Liver (tissue), 8 donors: ENCODE measurements at regions not wholly inside any gene's neighbourhood (a gene's known extent, or its start where the extent isn't known, plus 50 kb on each side); places are given as distances from the start of the nearest gene placed in this dataset.

ENCODE experiments used
- DNase-seq: peaks from one replicate; pipeline ENCODE4 v3.0.0-alpha.2; 2017; ENCODE audit warnings: low spot score
- H3K27ac ChIP-seq, 2 donors: one replicate each; pipeline ENCODE4 v1.7.0; 2013; ENCODE audit warnings: inconsistent platforms in 2 of 2, low read length in 2 of 2, control low read depth in 1 of 2, low read depth in 1 of 2, mild to moderate bottlenecking in 1 of 2
- H3K27me3 ChIP-seq, 4 donors: one replicate each; pipeline versions ENCODE4 v1.6.1 to v1.7.0; 2013; ENCODE audit warnings: low read length in 3 of 4, inconsistent platforms in 1 of 4, mild to moderate bottlenecking in 1 of 4, moderate library complexity in 1 of 4; ENCODE audit not compliant: control insufficient read depth in 4 of 4, insufficient read depth in 4 of 4
- H3K36me3 ChIP-seq, 4 donors: one replicate each; pipeline versions ENCODE4 v1.6.1 to v1.7.0; 2013; ENCODE audit warnings: low read length in 3 of 4, mild to moderate bottlenecking in 3 of 4, low read depth in 1 of 4, moderate library complexity in 1 of 4; ENCODE audit not compliant: control insufficient read depth in 4 of 4, insufficient read depth in 3 of 4
- H3K4me1 ChIP-seq, 4 donors: one replicate each; pipeline versions ENCODE4 v1.6.1 to v1.7.0; 2013; ENCODE audit warnings: low read length in 3 of 4, mild to moderate bottlenecking in 3 of 4, moderate library complexity in 1 of 4; ENCODE audit not compliant: control insufficient read depth in 4 of 4, insufficient read depth in 4 of 4
- H3K4me3 ChIP-seq, 3 donors: one replicate each; pipeline versions ENCODE4 v1.6.1 to v1.7.0; 2013; ENCODE audit warnings: low read length in 3 of 3, control low read depth in 1 of 3, low read depth in 1 of 3, mild to moderate bottlenecking in 1 of 3
- H3K9ac ChIP-seq, 2 donors: one replicate each; pipeline ENCODE4 v1.7.0; 2013; ENCODE audit warnings: low read length in 2 of 2, mild to moderate bottlenecking in 2 of 2, moderate library complexity in 2 of 2, control low read depth in 1 of 2, low read depth in 1 of 2
- H3K9me3 ChIP-seq, 4 donors: one replicate each; pipeline versions ENCODE4 v1.6.1 to v1.7.0; 2013; ENCODE audit warnings: low read length in 3 of 4; ENCODE audit not compliant: control insufficient read depth in 4 of 4
- ATF3 ChIP-seq: IDR thresholded peaks from 2 replicates; pipeline ENCODE4 v1.6.1; 2016; ENCODE audit warnings: antibody characterized with exemption
- EGR1 ChIP-seq, 2 donors: IDR thresholded peaks; 2 replicates each; pipeline ENCODE4 v1.6.1; 2016 to 2018; ENCODE audit warnings: antibody characterized with exemption in 2 of 2, low read depth in 2 of 2
- FOXA1 ChIP-seq: IDR thresholded peaks from 2 replicates; pipeline ENCODE4 v1.6.1; 2016; ENCODE audit warnings: antibody characterized with exemption
- GABPA ChIP-seq, 2 donors: IDR thresholded peaks in 1 of 2; conservative IDR thresholded peaks in 1 of 2; 2 replicates each; pipeline ENCODE4 v1.6.1; 2016; ENCODE audit warnings: antibody characterized with exemption in 2 of 2, mild to moderate bottlenecking in 1 of 2, moderate library complexity in 1 of 2
- HNF4A ChIP-seq, 2 donors: conservative IDR thresholded peaks; 2 replicates each; pipeline ENCODE4 v1.6.1; 2016; ENCODE audit warnings: antibody characterized with exemption in 2 of 2, mild to moderate bottlenecking in 2 of 2
- HNF4G ChIP-seq: IDR thresholded peaks from 2 replicates; pipeline ENCODE4 v1.6.1; 2016; ENCODE audit warnings: antibody characterized with exemption
- JUND ChIP-seq, 2 donors: IDR thresholded peaks; 2 replicates each; pipeline ENCODE4 v1.6.1; 2016; ENCODE audit warnings: antibody characterized with exemption in 2 of 2
- MAX ChIP-seq: IDR thresholded peaks from 2 replicates; pipeline ENCODE4 v1.6.1; 2016; ENCODE audit warnings: antibody characterized with exemption
- NR2F2 ChIP-seq: IDR thresholded peaks from 2 replicates; pipeline ENCODE4 v1.6.1; 2016; ENCODE audit warnings: antibody characterized with exemption
- RAD21 ChIP-seq, 2 donors: IDR thresholded peaks; 2 replicates each; pipeline ENCODE4 v1.6.1; 2016; ENCODE audit warnings: antibody characterized with exemption in 2 of 2, mild to moderate bottlenecking in 2 of 2
- REST ChIP-seq: IDR thresholded peaks from 2 replicates; pipeline ENCODE4 v1.6.1; 2016; ENCODE audit warnings: antibody characterized with exemption, mild to moderate bottlenecking
- RXRA ChIP-seq, 2 donors: IDR thresholded peaks; 2 replicates each; pipeline ENCODE4 v1.6.1; 2017 to 2018; ENCODE audit warnings: antibody characterized with exemption in 2 of 2, mild to moderate bottlenecking in 1 of 2
- SP1 ChIP-seq: IDR thresholded peaks from 2 replicates; pipeline ENCODE4 v1.6.1; 2018; ENCODE audit warnings: antibody characterized with exemption, mild to moderate bottlenecking
- TAF1 ChIP-seq: conservative IDR thresholded peaks from 2 replicates; pipeline ENCODE4 v1.6.1; 2016; ENCODE audit warnings: antibody characterized with exemption, mild to moderate bottlenecking
- YY1 ChIP-seq: IDR thresholded peaks from 2 replicates; pipeline ENCODE4 v1.6.1; 2016; ENCODE audit warnings: antibody characterized with exemption, mild to moderate bottlenecking
- ZBTB33 ChIP-seq: IDR thresholded peaks from 2 replicates; pipeline ENCODE4 v1.6.1; 2016; ENCODE audit warnings: antibody characterized with exemption
- WGBS: extraction: QIAGEN DNeasy Blood & Tissue Kit; methylation state at CpG from one replicate; pipeline ENCODE4 v1.1.7; 2013; 5-methylcytosine and 5-hydroxymethylcytosine counted together
- TF ChIP-seq, protein P1 (sequence below): fragments of 150-350 bp; IDR thresholded peaks from 2 replicates; pipeline ENCODE4 v1.5.1; 2017; ENCODE audit warnings: improper control_type of control experiment, low read depth, low read length; ENCODE audit not compliant: missing input control
- donor health status: healthy.
- donor health status: healthy.
- donor health status: healthy.
- donor health status: healthy.
- donor health status: healthy.

DNA sequence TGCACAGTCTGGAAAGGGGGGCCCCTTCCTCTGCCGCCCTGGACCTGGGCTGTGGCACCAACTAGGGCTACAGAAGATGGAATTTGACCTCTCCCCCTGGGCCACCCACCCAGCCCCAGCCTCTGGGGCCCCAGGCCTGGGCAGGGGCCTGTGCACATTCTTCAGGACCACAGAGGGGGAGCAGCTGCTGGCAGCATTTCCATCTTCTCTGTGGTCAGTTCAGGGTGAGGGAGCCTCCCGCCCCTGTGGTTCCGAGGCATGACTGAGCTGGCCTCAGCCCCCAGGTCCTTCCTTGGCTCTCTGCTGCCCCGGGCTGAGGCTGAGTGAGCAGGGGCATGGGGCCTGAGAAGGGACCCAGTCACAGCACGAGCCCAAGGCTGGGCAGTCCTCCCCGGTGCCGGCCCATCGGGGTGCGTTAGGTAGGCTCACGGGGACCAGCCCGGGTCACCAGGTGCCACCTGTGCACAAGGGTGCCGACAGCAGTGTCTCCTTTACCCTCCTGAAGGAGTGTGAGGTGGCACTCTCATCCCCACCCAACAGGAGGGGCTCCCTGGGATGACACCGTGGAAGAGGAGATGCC, 63.2 kb downstream of the UNCX start:
- Histone ChIP-seq H3K27me3 (peaks cover 0 to 11% (median under 1%) of the 10 kb centered on the region in 4 donors), H3K9ac (no peak overlapping the region), H3K27ac (no peak overlapping the region), H3K4me3 (no peak overlapping the region), H3K4me1 (no peaks in the 10 kb centered on the region), H3K36me3 (no peaks in the 10 kb centered on the region), H3K9me3 (no peaks in the 10 kb centered on the region)
- TF ChIP-seq JUND (IDR thresholded peaks at IDR 0.05): no peak
- no peak for TF ChIP-seq HNF4G
- TF ChIP-seq SP1: no peak
- no peak for TF ChIP-seq YY1
- no peak for TF ChIP-seq MAX
- TF ChIP-seq GABPA (IDR thresholded peaks at IDR 0.05 in 1 of 2, conservative IDR thresholded peaks at IDR 0.05 in 1 of 2): no peak
- TF ChIP-seq EGR1 (IDR thresholded peaks at IDR 0.05; ENCODE audit: low read depth in 2 of 2): no peak
- TF ChIP-seq ZBTB33: no peak
- no peak for DNase-seq
- 86% methylated on average over 13 of the region's 13 CpGs for WGBS

GRCh38 chr7:1296356-1296981, 63.8 kb downstream of the UNCX start:
- DNase-seq: no peak
- WGBS: 54% methylated on average over 29 of the region's 29 CpGs
- no peak overlapping the region for H3K9ac ChIP-seq
- peaks cover 0 to 11% (median under 1%) of the 10 kb centered on the region in 4 donors for H3K27me3 ChIP-seq
- H3K4me1 ChIP-seq: no peaks in the 10 kb centered on the region
- TF ChIP-seq JUND (IDR thresholded peaks at IDR 0.05) (no peak), ATF3 (no peak), RXRA (IDR thresholded peaks at IDR 0.05) (no peak), YY1 (no peak), HNF4A (conservative IDR thresholded peaks at IDR 0.05) (no peak), NR2F2 (no peak), REST (no peak), HNF4G (no peak), RAD21 (IDR thresholded peaks at IDR 0.05) (no peak), TAF1 (no peak), ZBTB33 (no peak), EGR1 (IDR thresholded peaks at IDR 0.05; ENCODE audit: low read depth in 2 of 2) (no peak), FOXA1 (no peak), MAX (no peak)
- TF ChIP-seq, protein P1, sequence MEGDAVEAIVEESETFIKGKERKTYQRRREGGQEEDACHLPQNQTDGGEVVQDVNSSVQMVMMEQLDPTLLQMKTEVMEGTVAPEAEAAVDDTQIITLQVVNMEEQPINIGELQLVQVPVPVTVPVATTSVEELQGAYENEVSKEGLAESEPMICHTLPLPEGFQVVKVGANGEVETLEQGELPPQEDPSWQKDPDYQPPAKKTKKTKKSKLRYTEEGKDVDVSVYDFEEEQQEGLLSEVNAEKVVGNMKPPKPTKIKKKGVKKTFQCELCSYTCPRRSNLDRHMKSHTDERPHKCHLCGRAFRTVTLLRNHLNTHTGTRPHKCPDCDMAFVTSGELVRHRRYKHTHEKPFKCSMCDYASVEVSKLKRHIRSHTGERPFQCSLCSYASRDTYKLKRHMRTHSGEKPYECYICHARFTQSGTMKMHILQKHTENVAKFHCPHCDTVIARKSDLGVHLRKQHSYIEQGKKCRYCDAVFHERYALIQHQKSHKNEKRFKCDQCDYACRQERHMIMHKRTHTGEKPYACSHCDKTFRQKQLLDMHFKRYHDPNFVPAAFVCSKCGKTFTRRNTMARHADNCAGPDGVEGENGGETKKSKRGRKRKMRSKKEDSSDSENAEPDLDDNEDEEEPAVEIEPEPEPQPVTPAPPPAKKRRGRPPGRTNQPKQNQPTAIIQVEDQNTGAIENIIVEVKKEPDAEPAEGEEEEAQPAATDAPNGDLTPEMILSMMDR: no peak
- no peak overlapping the region for H3K27ac ChIP-seq
- no peaks in the 10 kb centered on the region for H3K9me3 ChIP-seq
- H3K36me3 ChIP-seq: no peaks in the 10 kb centered on the region
- no peak overlapping the region for H3K4me3 ChIP-seq
